IgD-negative memory B cell (primary cell): ENCODE measurements at regions not wholly inside any gene's neighbourhood (a gene's known extent, or its start where the extent isn't known, plus 50 kb on each side); places are given as distances from the start of the nearest gene placed in this dataset.
"Not testable (repeated sequence)": the region's sequence is repeated elsewhere in the genome, so short reads cannot be mapped to it uniquely, and the experiment has no call there.

Source experiments
- H3K27ac Mint-ChIP-seq, 3 donors: one replicate each; pipeline ENCODE4 v1.8.0; 2020 to 2022; ENCODE audit warnings: mild to moderate bottlenecking in 3 of 3, mixed read lengths in 3 of 3, moderate library complexity in 1 of 3
- H3K27me3 Mint-ChIP-seq: one replicate; pipeline ENCODE4 v1.8.0; 2021; ENCODE audit warnings: mixed read lengths
- H3K36me3 Mint-ChIP-seq: one replicate; pipeline ENCODE4 v1.8.0; 2020; ENCODE audit warnings: mild to moderate bottlenecking, mixed read lengths
- H3K4me1 Mint-ChIP-seq, 3 donors: one replicate each; pipeline ENCODE4 v1.8.0; 2020 to 2022; ENCODE audit warnings: mixed read lengths in 3 of 3, mild to moderate bottlenecking in 1 of 3
- H3K4me3 Mint-ChIP-seq, 4 donors: one replicate each; pipeline ENCODE4 v1.8.0; 2020 to 2022; ENCODE audit warnings: mild to moderate bottlenecking in 4 of 4, mixed read lengths in 4 of 4, moderate library complexity in 3 of 4
- H3K9me3 Mint-ChIP-seq, 3 donors: one replicate each; pipeline ENCODE4 v1.8.0; 2020 to 2021; ENCODE audit warnings: mixed read lengths in 3 of 3, mild to moderate bottlenecking in 1 of 3

DNA sequence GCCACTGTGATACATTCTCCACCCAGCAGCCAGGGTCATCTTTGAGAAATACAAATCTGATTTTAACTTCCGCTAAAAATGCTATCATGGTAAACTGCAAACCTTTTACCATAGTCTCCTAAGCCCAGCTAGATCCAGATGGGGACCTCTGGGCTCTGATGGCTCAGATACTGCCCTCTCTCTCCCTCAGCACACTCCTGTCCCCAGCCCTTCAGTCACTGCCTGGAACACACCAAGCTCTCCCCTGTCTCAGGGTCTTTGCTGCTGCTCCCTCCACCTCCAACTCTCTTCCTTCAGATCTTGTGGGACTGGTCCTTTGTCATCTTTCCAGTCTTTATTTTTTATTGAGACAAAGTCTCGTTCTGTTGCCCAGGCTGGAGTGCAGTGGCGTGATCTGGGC lies 65.1 kb downstream of the SPRY4 start:
- no peaks in the 10 kb centered on the region for H3K36me3 Mint-ChIP-seq
- H3K4me3 Mint-ChIP-seq, result no peak overlapping the region
- no peaks in the 10 kb centered on the region for H3K4me1 Mint-ChIP-seq
- H3K27me3 Mint-ChIP-seq, result peaks cover 10% of the 10 kb centered on the region
- peaks cover 0 to 4% (median 3%) of the 10 kb centered on the region in 3 donors for H3K9me3 Mint-ChIP-seq
- no peak overlapping the region for H3K27ac Mint-ChIP-seq

DNA sequence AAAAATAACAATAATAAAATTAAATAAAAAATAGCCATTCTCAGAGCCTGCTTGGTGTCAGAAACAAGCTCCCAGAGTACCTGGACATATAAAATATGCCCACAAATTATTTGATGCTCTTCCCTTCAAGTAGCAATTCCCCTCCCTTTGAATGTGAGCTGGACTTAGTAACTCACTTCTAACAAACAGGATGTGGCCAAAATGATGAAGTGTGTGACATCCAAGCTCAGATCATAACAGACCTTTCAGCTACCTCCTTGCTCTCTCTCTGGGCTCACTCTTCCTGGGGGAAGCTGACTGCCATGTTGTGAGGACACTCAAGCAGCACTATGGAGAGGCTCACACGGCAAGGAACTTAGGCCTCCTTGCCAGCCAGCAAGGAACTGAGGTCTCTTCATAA lies 69.0 kb downstream of the SPRY4 start:
- Mint-ChIP-seq H3K4me3 (no peak overlapping the region), H3K27ac (no peak overlapping the region), H3K4me1 (no peaks in the 10 kb centered on the region), H3K9me3 (peaks cover 0 to 6% (median 3%) of the 10 kb centered on the region in 3 donors), H3K27me3 (peaks cover 14% of the 10 kb centered on the region), H3K36me3 (no peaks in the 10 kb centered on the region)

DNA sequence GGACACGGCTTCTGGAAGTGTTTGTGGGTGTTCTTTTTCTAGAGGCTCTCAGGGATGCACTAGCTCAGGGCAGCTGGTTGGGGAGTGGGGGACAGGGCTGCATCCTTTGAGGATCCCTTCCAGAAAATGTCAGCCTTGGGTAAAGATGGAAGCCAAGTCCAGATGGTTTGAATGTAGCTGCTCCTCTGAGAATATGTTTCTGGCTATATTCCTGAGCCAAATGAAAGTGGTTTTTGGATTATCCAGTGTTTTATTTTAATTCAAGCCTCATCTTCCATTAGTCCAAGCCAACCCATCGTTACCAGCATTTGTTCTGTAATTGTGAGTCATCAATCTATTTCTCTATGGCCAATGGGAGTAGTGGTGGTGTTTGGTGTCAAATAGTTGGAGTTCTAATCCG lies 70.4 kb downstream of the SPRY4 start:
- Mint-ChIP-seq H3K4me1 (no peaks in the 10 kb centered on the region), H3K4me3 (no peak overlapping the region), H3K36me3 (no peaks in the 10 kb centered on the region), H3K9me3 (peaks cover 0 to 6% (median 3%) of the 10 kb centered on the region in 3 donors), H3K27me3 (peaks cover 8% of the 10 kb centered on the region), H3K27ac (no peak overlapping the region)

DNA sequence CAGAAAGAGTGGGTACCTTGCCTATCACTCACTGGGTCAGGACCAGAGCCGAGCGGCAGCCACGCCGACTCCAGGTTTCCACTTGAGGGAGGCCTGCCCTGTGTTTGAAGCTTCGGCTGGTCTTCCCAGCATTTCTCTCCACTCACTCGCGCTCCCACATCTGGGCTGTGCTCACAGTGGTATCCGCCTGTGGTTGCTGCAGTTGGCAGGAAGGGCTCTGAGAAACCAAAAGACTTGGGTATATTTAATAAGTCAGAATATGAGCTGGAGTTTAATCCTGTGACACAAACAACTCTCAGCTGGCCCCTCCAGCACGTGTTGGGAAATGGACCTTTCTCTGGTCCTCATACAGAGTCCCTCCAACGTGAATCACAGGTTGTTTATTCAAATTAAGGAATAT lies 70.9 kb downstream of the SPRY4 start:
- Mint-ChIP-seq H3K27ac (no peak overlapping the region), H3K27me3 (peaks cover 9% of the 10 kb centered on the region), H3K9me3 (peaks cover 0 to 6% (median 3%) of the 10 kb centered on the region in 3 donors), H3K4me3 (no peak overlapping the region), H3K36me3 (no peaks in the 10 kb centered on the region), H3K4me1 (no peaks in the 10 kb centered on the region)

DNA sequence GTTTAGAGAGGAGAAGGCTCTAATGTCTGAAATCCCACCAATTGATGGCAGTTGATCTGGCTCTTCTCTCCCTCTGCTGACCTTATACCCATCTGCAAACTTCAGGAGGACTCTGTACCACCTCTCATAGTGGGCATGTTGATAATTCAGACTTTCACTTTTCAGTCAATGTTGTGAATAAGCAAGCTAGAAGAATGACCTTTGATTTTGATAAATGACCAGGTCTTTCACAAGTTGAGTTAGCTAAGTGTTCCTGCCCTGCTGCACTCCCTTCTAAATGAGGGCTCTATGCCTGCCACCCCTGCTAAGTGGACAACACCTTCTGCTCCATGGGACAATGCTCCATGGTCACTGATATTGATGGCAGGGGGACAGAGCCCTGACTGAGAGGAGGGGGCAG lies 74.7 kb downstream of the SPRY4 start:
- H3K4me1 Mint-ChIP-seq, result no peaks in the 10 kb centered on the region
- H3K36me3 Mint-ChIP-seq, result no peaks in the 10 kb centered on the region
- peaks cover 10% of the 10 kb centered on the region for H3K27me3 Mint-ChIP-seq
- H3K4me3 Mint-ChIP-seq, result no peak overlapping the region
- peaks cover 0 to 2% (median 0%) of the 10 kb centered on the region in 3 donors for H3K9me3 Mint-ChIP-seq
- H3K27ac Mint-ChIP-seq, result no peak overlapping the region

DNA sequence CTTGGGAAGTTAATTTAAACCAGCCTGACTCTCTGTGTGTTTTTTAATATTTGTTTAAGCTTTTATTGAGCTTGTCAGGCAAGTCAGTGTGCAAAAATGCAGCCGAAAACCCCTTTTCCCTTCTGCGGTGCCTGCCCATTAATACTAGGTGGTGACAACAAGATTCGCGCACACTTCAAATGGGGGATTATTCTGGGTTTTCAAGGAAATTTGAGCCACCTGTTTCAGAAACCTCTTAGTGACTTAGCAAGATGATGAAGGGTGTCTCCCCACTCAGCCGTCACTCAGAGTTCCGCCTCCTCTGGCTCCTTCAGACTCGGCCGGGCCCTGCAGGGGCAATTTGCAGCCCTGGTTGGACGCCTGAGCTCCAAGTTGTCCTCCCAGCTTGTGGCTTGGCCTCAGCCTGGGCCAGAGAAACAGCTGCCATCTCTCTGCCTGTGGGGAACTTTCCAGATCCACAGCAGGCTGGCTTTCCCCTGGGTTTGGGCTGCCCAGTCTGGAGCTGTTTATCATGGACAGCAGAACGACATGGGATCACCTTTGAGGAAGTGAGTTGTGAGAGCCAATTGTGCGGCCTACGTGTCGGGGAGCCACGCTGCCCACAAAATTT lies 75.9 kb downstream of the SPRY4 start:
- Mint-ChIP-seq H3K4me1 (no peaks in the 10 kb centered on the region), H3K27ac (no peak overlapping the region), H3K36me3 (no peaks in the 10 kb centered on the region), H3K9me3 (peaks cover 0 to 2% (median 0%) of the 10 kb centered on the region in 3 donors), H3K4me3 (no peak overlapping the region), H3K27me3 (peaks cover 8% of the 10 kb centered on the region)

DNA sequence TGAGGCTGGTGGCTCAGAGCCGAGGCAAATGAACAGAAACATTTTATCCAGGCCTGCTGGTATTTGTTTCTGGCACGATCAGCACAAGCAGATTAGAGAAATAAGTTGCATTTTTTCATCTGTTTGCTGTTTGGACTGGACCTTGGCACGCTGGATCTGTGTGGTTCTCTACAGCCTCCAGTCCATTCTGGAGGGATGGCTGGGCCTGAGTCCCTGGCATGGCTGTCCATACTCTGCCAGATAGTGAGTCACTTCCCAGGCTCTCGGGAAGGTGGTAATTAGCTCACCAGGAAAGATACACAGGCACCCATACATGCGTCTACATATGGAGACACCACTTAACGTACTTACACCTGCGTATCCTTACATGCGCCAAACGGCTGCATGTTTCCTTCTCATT lies 78.6 kb downstream of the SPRY4 start:
- Mint-ChIP-seq H3K9me3 (peaks cover 0 to 4% (median 0%) of the 10 kb centered on the region in 3 donors), H3K4me3 (no peak overlapping the region), H3K27ac (no peak overlapping the region), H3K36me3 (no peaks in the 10 kb centered on the region), H3K4me1 (no peaks in the 10 kb centered on the region), H3K27me3 (peaks cover 4% of the 10 kb centered on the region)

DNA sequence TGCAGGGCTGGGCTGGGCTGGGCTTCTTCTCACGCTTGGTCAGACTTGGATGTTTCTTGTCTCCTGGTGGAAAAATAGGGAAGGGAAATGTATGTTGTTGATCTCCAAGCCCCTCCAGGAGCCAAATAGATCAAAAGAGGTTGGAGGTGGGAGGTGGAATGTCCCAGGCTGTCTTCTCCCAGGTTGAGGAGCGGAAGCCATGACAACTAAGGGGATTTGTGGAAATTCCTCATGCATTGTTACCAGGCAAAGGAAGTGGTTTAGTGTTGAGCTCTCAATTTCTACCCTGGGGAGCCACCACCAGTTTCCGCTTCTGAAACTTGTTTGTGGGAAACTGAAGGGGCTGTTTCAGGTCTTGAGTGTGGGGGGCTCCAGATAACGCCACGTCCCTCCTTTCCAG lies 79.0 kb downstream of the SPRY4 start:
- Mint-ChIP-seq H3K4me3 (no peak overlapping the region), H3K27me3 (peaks cover 4% of the 10 kb centered on the region), H3K36me3 (no peaks in the 10 kb centered on the region), H3K27ac (no peak overlapping the region), H3K9me3 (peaks cover 0 to 4% (median 0%) of the 10 kb centered on the region in 3 donors), H3K4me1 (no peaks in the 10 kb centered on the region)

DNA sequence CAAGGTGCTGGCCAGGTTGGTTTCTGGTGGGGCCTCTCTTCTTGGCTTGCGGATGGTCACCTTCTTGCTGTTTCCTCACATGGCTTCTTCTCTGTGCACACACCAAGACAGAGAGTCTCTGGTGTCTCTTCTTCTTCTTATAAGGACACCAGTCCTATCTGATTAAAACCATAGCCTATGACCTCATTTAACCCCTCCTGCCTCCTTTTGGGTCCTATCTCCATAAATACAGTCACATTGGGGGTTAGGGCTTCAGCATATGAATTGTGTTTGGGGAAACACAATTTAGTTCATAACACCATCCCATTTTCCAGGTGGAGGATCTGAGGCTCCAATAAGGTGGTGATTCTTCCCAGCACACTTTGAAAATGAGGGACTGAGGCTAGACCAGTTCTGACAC lies 80.4 kb downstream of the SPRY4 start:
- no peak overlapping the region for H3K27ac Mint-ChIP-seq
- peaks cover 4% of the 10 kb centered on the region for H3K27me3 Mint-ChIP-seq
- no peaks in the 10 kb centered on the region for H3K4me1 Mint-ChIP-seq
- peaks cover 0 to 4% (median 0%) of the 10 kb centered on the region in 3 donors for H3K9me3 Mint-ChIP-seq
- no peak overlapping the region for H3K4me3 Mint-ChIP-seq
- no peaks in the 10 kb centered on the region for H3K36me3 Mint-ChIP-seq

DNA sequence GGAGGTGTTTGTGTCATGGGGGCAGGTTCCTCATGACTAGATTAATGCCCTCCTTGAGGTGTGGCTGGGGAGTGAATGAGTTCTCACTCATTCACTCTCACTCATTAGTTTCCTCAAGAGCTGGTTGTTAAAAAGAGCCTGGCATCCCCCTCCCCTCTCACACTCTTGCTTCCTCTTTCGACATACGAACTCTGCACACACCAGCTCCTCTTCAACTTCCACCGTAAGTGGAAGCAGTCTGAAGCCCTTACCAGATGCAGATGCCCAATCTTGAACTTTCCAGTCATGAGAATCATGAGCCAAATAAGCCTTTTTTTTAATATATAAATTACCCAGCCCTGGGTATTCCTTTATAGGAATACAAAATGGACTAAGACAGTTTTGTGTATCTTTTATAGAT lies 82.5 kb downstream of the SPRY4 start:
- H3K27ac Mint-ChIP-seq, result no peak overlapping the region

DNA sequence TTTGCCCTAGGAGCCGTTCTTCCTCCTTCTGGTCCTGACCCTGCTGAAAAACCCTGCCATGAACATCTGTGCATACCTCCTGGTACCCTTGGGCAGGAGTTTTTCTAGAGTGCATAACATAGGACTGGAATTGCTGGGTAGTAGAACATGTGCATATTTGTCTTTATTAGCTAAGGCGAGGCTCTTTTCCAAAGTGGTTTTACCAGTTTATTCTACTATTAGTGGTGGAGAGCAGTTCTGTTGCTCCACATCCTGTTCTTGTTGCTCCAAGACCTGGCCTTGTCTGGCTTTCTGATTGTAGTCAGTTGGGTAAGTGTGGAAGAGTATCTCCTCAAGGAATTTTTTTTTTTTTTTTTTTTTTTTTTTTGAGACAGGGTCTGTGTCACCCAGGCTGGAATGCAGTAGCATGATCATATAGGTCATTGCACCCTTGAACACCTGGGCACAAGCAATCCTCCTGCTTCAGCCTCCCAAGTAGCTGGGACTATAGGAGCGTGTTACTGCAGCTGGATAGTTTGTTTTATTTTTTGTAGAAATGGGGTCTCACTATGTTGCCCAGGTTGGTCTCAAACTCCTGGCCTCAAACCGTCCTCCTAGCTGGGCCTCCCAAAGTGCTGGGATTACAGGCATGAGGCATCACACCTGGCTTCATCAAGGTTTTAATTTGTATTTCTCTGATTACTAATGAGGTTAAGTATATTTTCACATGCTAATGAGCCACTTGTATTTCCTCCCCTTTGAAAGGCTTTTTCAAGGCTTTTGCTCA lies 85.2 kb downstream of the SPRY4 start:
- no peak overlapping the region for H3K27ac Mint-ChIP-seq
- H3K9me3 Mint-ChIP-seq, result peaks cover 0 to 4% (median 0%) of the 10 kb centered on the region in 3 donors
- peaks cover 3% of the 10 kb centered on the region for H3K27me3 Mint-ChIP-seq
- H3K36me3 Mint-ChIP-seq, result no peaks in the 10 kb centered on the region
- no peak overlapping the region for H3K4me3 Mint-ChIP-seq
- peaks cover 0 to 2% (median 0%) of the 10 kb centered on the region in 3 donors for H3K4me1 Mint-ChIP-seq

More for the DNA sequence above, 82.5 kb downstream of the SPRY4 start:
- Mint-ChIP-seq H3K4me3 (no peak overlapping the region), H3K4me1 (no peaks in the 10 kb centered on the region), H3K27me3 (peaks cover 3% of the 10 kb centered on the region), H3K9me3 (peaks cover 0 to 4% (median 0%) of the 10 kb centered on the region in 3 donors), H3K36me3 (no peaks in the 10 kb centered on the region)

DNA sequence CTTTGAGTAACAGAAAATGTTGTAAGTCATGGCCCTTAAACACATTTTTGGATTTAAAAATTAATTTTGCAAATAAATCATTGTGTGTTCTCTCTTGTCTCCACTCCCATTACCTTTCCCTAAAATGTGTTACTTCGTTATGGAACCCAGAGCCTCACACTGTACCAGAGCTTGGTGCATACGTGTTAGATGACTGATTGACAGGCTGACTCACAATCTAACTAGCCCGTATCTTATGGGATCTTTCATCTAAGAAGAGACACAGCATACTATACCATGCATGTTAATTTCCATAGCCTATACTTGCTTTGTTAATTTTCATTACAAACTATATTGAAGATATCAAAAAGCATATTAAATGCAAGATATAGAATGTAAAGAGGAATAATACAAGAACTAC lies 87.1 kb downstream of the SPRY4 start:
- Mint-ChIP-seq H3K27me3 (peaks cover 8% of the 10 kb centered on the region), H3K36me3 (no peaks in the 10 kb centered on the region), H3K9me3 (peaks cover 0 to 2% (median 0%) of the 10 kb centered on the region in 3 donors), H3K4me3 (no peak overlapping the region), H3K27ac (no peak overlapping the region), H3K4me1 (peaks cover 0 to 2% (median 0%) of the 10 kb centered on the region in 3 donors)

DNA sequence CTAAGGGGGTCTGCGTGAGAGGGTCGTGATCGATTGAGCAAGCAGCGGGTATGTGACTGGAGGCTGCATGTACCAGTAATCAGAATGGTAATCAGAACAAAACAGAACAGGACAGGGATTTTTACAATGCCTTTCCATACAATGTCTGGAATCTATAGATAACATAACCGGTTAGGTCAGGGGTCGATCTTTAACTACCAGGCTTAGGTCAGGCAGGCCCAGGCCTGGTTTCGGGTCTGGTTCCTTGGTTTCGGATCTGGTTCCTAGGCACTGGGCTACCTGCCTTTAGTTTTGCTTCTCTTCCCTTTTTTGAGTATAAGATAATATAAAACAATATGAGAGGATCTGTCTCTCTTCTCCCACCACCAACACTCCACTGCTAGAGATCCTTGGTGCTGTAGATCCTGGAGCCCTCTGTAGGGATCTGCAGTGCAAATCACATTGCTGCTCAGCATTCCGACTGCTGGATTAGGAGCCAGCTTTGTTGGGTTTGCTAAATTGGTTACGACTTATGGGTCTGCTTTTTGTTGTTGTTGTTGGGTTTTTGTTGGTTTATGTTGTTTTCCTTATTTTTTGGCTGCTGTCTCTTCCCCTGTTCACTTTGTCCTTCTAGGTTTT lies 88.0 kb downstream of the SPRY4 start:
- not testable (repeated sequence) for H3K27me3 Mint-ChIP-seq, H3K4me1 Mint-ChIP-seq, H3K27ac Mint-ChIP-seq, H3K4me3 Mint-ChIP-seq, H3K9me3 Mint-ChIP-seq, H3K36me3 Mint-ChIP-seq

DNA sequence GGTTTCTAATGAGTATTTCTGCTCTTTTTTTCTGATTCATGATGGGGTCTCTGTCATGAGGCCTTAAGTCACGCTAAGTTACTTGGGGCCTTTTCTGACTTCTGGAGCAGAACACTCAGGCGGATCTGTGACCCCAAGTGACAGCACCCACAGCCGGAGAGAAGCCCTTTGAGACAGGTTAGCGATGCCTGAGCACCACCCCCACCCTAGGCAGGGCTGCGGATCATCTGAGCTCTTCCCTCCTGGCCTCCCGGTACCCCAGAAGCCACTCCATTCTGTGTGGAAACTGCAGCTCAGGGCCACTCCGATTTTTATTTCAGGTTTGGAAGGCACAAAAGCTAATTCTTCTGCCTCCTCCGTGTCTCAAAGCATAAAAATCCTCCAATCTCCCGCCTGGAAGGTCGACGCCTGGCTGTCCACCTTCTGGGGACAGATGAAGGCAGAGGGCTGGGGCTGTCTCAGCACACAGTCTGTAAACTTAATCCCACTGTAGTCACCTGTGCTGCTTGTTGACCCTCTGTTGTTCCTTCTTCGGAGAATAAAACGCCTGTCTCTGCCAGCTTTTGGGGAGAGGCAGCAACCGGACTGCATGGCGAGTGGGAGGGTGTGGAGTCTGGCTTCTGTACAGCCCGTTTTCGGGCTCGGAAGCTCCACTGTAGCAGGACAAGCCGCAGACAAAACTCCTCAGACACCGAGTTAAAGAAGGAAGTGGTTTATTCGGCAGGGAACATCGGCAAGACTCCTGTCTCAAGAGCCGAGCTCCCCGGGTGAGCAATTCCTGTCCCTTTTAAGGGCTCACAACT lies 88.8 kb downstream of the SPRY4 start:
- H3K27me3 Mint-ChIP-seq, result peaks cover 8% of the 10 kb centered on the region
- H3K4me1 Mint-ChIP-seq, result peaks cover 0 to 2% (median 0%) of the 10 kb centered on the region in 3 donors
- peak overlapping the region in 1 of 3 donors; percentile 27 for H3K27ac Mint-ChIP-seq
- H3K36me3 Mint-ChIP-seq, result no peaks in the 10 kb centered on the region
- H3K9me3 Mint-ChIP-seq, result no peaks in the 10 kb centered on the region
- no peak overlapping the region for H3K4me3 Mint-ChIP-seq
